ENCODE measurements at regions not wholly inside any gene's neighbourhood (a gene's known extent, or its start where the extent isn't known, plus 50 kb on each side); places are given as distances from the start of the nearest gene placed in this dataset.

DNA sequence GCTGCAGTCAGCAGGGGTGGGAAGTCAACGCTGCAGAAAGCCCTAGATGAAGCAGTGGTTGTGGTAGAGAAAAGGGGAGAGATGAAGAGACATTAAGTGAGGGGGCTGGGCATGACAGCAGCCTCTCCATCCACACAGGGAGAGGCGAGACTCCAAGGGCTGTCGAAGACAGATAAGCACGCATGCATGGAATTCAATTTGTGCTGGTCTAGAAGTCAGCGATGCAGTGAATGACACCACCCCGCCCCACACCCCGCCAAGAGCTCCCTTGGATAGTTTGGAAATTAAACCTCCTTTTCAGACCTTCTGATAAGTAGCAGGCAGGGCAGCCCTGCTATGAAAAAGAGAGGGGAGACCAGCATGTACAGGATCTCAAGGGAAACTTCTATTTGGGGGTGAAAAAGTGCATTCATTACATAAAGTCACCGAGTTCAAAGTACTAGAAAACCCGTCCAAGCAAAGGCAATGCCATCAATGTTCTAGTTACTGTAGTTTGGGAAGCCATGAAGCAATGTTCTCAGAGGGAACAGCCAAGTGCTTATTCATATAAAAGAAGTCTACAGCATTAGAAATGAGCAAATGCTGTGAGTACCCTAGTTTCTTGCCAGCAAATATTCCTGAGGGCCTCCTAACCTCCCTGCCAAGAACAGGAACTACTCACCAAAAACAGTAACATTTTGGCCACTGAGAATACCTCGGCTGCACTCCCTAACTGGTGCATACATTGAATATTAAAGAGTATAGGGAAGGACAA, 152.3 kb upstream of the ANXA10 start:
- TF ChIP-seq POLR2A (IDR thresholded peaks at IDR 0.05; ENCODE audit: low read length) (no peak), GATA1 (IDR thresholded peaks at IDR 0.05; ENCODE audit: low read depth, low read length) (no peak)

Data from erythroblast (primary cell).